Middle frontal gyrus (tissue), 1 donor: ENCODE measurements at regions not wholly inside any gene's neighbourhood (a gene's known extent, or its start where the extent isn't known, plus 50 kb on each side); places are given as distances from the start of the nearest gene placed in this dataset.
"Not testable (repeated sequence)": the region's sequence is repeated elsewhere in the genome, so short reads cannot be mapped to it uniquely, and the experiment has no call there.

Experiments used
- DNase-seq: peaks from one replicate; pipeline ENCODE4 v3.0.0-alpha.2; 2015; ENCODE audit warnings: low spot score; ENCODE audit errors: extremely low spot score

DNA sequence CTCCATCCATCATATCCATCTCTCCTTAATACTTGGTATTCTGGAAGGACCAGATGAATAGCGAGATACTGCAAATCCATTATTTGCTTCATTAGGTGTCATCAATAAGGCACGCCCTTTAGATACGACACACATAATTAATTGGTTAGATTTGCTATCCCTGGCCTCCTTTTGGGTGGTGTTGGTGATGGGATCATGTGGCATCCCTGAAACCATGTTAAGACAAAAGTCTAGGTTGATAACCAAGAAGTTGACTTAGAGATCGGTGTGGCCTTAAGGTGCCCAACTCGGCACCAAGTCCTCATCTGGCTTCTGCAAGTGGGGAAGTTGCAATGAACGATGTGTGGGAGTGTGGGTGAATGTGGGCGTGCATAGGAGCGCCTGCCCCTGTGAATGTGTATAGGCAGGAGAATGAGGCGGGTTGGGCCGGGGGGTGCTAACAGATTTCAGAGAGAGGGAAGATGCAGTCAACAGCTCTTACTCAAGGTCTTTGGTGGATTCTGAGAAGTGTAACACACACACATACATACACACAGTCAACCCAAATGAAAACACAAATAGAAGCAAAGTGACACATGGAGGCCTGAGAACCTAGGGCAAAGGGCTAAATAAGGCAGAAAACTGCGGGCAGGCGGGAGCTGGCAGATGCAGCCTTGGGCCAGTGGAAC is 415.7 kb upstream of the ESRRG start:
- DNase-seq, result no peak

- DNase-seq, result no peak
Measured at GRCh38 chr1:217138173-217138765, 415.0 kb upstream of the ESRRG start.

- no peak for DNase-seq
Measured at GRCh38 chr1:217137210-217137881, 414.1 kb upstream of the ESRRG start.

- DNase-seq, result no peak
Measured at GRCh38 chr1:217136895-217137205, 413.6 kb upstream of the ESRRG start.

DNA sequence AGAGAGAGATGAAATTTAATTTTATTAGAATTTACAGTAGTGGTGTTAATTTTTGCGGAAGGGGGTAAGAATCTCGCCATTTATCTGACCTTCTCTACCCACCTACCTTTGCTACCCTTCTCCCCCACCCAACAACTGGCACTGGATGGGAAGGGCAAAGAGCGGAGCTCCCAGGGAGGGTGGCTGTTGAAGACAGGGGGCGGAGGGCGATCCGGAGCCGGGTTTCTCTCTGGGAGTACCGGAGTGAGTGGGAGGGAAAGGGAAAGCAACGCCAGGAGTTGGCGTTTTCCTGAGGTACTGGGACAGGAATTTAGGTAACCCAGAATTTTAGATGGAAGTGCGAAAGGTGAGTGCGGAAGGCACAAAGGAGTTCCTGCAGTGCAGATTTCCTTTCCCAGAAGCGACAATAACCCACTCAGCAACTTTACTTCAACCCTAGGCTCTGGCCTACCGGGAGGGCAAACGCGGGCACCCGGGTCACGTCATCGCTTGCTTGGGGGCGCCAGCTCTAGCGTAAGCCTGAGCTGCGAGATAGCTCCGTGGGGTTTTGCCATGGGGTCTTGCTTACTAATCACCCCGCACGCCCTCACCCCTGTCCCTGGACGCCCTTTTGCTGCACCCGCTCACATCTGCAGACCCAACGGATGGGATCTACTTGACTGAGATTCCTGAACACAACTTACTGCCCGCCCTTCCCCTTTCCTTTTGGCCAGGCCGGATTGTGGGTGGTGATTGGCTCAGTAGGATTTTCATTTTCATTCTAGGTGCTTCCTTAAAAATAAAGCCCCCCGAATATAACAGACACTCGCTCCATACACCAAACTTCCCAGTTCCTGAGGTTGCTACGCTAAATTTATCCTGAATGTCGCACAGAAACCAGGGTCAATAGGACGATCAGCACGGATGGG is 413.0 kb upstream of the ESRRG start:
- DNase-seq, result no peak

DNA sequence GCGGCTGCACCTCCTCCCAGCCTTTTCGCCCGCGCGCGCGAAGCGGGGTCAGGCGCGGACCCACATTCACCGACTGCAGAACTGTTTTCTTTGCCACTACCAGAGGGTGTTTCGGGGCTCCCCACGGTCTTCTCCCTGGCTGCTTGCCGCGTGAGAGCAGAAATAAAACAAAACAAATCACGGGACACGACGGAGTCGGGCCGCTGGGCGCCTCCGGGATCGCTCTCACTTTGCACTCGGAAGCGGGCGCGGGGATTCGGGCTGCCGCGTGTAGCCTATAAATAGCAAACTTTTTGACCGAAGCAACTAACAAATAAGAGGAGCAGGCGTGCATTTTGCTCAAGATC is 412.3 kb upstream of the ESRRG start:
- no peak for DNase-seq

DNA sequence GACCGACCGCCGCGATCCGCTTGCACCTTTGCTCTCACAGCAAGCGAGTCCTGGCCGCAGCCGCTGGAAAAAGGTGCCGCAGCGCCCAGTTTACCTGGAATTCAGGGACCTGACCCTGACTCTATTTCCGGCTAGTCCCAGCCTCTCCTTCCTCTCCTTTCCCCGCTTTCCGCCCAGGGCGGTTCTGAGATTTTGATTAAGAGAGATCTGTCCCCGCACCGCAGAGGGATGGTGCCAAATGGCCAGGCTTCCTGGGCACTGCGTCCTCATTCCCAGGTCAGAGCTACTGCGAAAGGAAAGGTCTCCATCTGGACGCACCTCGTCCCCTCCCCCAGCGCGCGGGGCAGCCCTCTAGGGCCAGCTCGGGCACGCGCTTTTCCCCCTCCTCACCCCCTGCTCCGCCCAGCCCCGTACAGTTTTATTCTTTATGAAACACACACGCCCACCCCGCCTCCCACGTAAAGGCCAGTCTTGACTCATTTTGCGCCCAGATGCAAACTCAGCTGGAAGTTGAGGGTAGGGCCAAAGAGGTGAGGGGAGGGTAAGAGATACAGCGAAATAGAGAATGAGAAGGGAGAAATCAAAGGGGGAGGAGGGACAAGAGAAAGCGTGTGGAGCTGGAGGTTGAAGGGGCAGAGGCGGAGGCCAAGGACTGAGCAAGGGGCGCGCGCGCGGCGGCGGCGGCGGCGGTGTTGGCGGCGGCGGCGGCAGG is 411.8 kb upstream of the ESRRG start:
- DNase-seq, result no peak

DNA sequence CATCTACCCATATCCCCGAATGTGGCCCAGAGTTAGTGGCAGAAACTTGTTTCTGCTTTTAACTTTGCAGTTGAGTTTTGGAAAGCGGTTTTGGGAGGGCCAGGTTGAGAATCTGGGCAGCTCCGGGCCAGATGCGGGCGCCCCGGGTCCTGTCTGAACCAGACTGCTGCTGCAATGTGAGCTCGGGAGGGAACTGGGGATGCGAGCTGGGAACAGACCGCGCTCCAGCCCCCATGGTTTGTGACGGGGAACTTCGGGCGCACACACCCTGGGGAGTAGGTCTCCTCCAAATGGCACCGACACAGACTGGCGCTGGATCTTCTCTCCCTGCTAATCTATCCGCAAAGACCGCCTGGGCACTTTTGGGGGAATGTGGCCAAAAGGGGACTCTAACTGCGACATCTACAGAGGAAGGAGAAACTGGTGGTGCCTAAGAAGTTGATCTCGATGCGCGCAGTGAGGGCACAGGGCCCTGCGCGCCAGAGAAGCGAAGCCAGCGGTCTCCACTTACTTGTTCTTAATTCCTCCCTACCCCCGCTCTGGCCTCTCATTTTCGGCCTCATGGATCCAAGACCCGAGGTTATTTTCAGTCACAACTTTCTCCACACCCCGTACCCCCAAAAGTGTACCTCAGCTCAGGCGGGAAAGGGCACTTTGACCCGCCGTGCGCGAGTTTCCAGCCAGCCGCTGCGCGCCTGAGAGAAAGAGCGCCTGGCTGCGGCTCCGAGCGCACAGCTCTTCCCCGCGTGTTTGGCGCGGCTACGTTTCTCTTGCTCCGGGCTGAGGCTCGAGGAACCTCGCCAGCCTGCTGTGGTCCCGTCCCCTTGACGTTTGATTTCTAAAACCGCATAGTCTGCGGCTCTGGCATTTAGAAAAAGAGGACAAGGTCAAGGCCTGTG is 411.0 kb upstream of the ESRRG start:
- no peak for DNase-seq

- DNase-seq, result no peak
Measured at GRCh38 chr1:217133092-217133491, 409.9 kb upstream of the ESRRG start.

- not testable (repeated sequence) for DNase-seq
Measured at GRCh38 chr1:217123340-217123739, 400.1 kb upstream of the ESRRG start.

- no peak for DNase-seq
Measured at GRCh38 chr1:217117973-217118465, 394.8 kb upstream of the ESRRG start.

DNA sequence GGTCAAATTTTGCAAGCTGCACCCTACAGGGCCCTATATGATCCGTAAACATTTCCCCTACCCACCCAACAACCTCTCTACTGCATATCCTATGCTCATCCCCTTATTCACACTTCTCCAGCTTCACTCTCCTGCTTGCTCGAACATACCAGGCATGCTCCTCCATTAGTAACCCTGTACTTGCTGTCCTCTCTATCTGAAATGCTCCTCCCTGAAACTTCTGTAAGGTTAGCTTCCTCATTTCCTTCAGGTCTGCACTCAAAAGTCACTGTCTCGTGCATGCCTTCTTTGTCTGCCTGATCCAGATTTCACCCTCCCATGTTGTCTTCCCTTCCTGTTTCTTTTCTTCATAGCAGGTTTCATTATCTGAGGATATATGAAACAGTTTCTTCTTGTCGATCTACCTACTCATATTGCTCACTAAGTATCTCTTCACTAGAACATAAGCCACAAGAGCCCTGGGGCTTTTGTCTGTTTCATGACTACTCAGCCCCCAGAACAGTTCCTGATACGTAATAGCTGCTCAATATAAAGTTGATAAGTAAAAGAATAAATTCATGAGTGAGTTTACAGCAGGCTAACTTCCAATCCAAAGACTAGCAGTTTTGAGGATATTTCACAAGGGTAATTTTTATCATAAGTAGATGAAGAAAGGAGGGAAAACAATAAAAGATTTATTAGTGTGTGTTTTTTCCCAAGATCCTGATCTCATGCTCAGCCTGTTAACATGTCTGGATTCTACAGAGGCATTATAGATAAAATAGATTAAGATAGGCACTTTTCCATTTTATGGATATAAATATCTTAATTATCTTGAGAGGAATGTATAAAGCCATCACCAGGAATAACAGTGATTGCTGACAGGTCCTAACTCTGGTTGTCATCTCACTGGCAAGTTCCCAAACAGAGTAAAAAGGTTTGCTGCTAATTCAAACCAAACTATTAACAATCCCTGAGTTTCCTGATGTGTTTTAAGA is 392.5 kb upstream of the ESRRG start:
- no peak for DNase-seq

GRCh38 chr1:217109928-217110327 is 386.7 kb upstream of the ESRRG start:
- no peak for DNase-seq

DNA sequence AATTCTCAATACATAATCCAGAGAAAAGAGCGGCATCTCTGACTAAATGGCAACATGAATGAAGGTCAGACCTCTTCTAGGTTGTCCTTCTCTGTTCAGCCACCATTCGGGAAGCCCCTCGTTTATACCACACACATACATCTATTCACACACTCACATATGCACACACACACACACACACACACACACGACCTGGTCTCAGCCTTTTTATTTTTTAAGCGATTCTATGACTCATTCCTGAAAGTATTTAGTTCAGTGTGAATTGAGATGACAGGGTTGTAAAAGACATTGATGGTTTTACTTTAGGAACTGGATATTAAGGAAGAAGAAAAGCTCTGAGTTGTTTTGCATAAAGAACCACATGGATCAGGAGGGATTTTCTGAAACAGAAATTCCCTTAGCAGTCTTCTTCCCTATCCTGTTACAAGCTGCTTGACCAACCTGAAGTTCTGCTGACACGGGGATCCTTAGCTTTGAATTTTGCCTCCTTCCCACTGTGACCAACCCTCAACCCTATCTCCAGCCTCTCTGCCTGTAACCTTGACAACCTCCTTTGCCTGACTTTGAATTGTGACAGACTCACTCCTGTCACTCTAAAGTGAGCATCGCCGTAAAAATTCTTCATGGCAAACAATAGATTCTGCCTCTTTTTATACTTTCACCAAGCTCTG is 383.1 kb upstream of the ESRRG start:
- no peak for DNase-seq

DNA sequence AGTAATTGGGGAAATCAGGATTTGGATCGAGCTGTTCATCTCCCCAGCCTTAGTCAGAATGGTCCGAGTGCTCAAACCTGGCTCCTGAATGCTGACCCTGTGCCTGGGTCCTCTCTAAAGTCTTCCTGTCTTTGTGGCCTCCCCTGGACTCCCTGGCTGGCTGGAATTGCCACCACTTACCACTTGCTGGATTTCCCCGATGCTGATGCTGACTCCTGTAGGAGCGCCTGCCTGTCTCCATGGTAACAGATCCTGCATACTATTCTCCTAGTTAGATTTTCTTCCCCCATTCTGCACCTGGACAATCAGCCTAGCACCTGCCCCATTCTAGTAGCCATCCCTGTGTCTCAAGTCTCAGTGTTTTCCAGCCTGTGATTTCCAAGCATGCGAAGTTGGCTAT is 382.2 kb upstream of the ESRRG start:
- DNase-seq, result no peak

DNA sequence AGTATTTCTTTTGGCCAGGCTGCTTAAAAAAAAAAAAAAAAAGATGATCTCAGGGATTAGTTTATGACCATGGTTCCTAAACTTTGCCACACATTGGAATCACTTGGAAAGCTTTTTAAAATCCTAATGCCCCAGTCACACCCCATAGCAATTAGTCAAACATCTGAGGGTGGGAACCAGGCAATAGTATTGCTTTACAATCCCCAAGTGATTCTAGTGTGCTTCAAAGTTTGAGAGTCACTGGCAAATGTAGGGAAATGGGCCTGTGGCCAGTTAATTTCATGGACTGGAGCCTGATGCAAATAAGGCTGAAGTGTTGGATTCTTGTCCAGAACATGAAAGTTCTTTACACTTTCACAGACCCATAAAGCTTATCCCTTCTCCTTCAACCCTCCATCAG is 374.6 kb upstream of the ESRRG start:
- DNase-seq, result no peak

DNA sequence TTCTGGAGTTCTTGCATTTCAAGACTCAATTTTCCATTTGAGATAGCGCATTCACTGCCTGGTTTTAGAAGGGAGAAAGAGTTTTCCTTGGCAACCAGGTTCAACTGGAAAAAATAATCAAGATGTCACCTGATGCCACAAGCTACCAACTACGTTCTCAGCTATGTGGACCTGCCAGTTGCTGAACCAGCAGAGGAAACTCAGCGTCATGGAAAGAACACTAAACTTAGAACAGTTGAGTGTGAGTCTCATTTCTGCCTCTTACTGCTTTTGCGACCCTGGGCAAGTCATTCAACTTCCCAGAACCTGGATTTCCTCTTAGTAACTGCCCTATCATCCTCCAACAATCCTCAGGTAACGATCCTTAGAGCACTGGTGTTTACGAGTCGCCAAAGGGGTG is 373.0 kb upstream of the ESRRG start:
- no peak for DNase-seq

GRCh38 chr1:217095050-217095622 is 371.9 kb upstream of the ESRRG start:
- no peak for DNase-seq
